MCF 10A (cell line): ENCODE measurements at regions not wholly inside any gene's neighbourhood (a gene's known extent, or its start where the extent isn't known, plus 50 kb on each side); places are given as distances from the start of the nearest gene placed in this dataset.

Experiments
- BruUV-seq: library from RNA; stranded (reverse); fragments of 400-500 nt; replicated peaks from 2 replicates; lab custom pipeline; 2021; lab: Mats Ljungman, UMichigan
- CTCF ChIA-PET: fragments of 300-600 bp; sonication (Branson Sonifier 250); formaldehyde crosslinking; extraction: SDS; loops from one replicate; lab custom pipeline; 2021; ENCODE audit warnings: antibody characterized with exemption, inconsistent platforms; lab: Yijun Ruan, JAX
- POLR2A ChIA-PET: fragments of 300-600, 350-650 bp; sonication (Branson Sonifier 250); formaldehyde crosslinking; extraction: SDS; loops from one replicate; lab custom pipeline; 2020; ENCODE audit warnings: antibody characterized with exemption, inconsistent platforms; lab: Yijun Ruan, JAX
- DNase-seq: peaks from one replicate; pipeline ENCODE4 v3.0.0-alpha.2; 2018; ENCODE audit not compliant: unreplicated experiment
- H3K27ac Mint-ChIP-seq: one replicate; pipeline ENCODE4 v1.8.0; 2022; ENCODE audit warnings: mild to moderate bottlenecking, low read depth, mixed read lengths; ENCODE audit not compliant: unreplicated experiment
- H3K27me3 Mint-ChIP-seq: one replicate; pipeline ENCODE4 v1.8.0; 2022; ENCODE audit warnings: mixed read lengths; ENCODE audit not compliant: insufficient read depth, unreplicated experiment
- H3K36me3 Mint-ChIP-seq: one replicate; pipeline ENCODE4 v1.8.0; 2022; ENCODE audit warnings: mild to moderate bottlenecking, moderate library complexity, mixed read lengths; ENCODE audit not compliant: insufficient read depth, unreplicated experiment
- H3K4me1 Mint-ChIP-seq: one replicate; pipeline ENCODE4 v1.8.0; 2022; ENCODE audit warnings: mixed read lengths; ENCODE audit not compliant: insufficient read depth, unreplicated experiment
- H3K4me3 Mint-ChIP-seq: one replicate; pipeline ENCODE4 v1.8.0; 2022; ENCODE audit warnings: mild to moderate bottlenecking, moderate library complexity, mixed read lengths; ENCODE audit not compliant: unreplicated experiment
- H3K9me3 Mint-ChIP-seq: one replicate; pipeline ENCODE4 v1.8.0; 2022; ENCODE audit warnings: mixed read lengths; ENCODE audit not compliant: unreplicated experiment
- CTCF ChIP-seq: fragments of 200-600 bp; IDR thresholded peaks from one replicate; pipeline ENCODE4 v1.8.0; 2022; ENCODE audit warnings: antibody characterized with exemption, mild to moderate bottlenecking; ENCODE audit not compliant: unreplicated experiment
- intact Hi-C: fragments of 100-400 bp; cut with micrococcal nuclease; formaldehyde crosslinking; loops from 2 replicates; pipeline ENCODE4 v1.14.1; 2022

- no peaks in the 10 kb centered on the region for H3K9me3 Mint-ChIP-seq
- ChIA-PET CTCF (interaction anchor here (0.6 kb wide), 1 partner anchor 72 kb away, joined by 3 read pairs; no protein-coding TSS in a partner anchor), POLR2A (no interaction called here)
- DNase-seq: no peak
- H3K4me1 Mint-ChIP-seq: no peaks in the 10 kb centered on the region
- intact Hi-C loops: no loop called here
- no peak for TF ChIP-seq CTCF
- no peaks in the 10 kb centered on the region for H3K36me3 Mint-ChIP-seq
- H3K4me3 Mint-ChIP-seq: no peak overlapping the region
- H3K27ac Mint-ChIP-seq: no peak overlapping the region
- no TSS peak for BruUV-seq
- H3K27me3 Mint-ChIP-seq: peaks cover 49% of the 10 kb centered on the region
Measured at GRCh38 chr3:117133066-117133465, 423.5 kb downstream of the TUSC7 start.

GRCh38 chr3:117135207-117135606, 425.6 kb downstream of the TUSC7 start:
- no peak for TF ChIP-seq CTCF
- Mint-ChIP-seq H3K27me3 (peaks cover 50% of the 10 kb centered on the region), H3K4me3 (no peak overlapping the region), H3K36me3 (no peaks in the 10 kb centered on the region), H3K4me1 (no peaks in the 10 kb centered on the region), H3K9me3 (no peaks in the 10 kb centered on the region), H3K27ac (no peak overlapping the region)
- no peak for DNase-seq
- CTCF ChIA-PET: interaction anchor here (0.7 kb wide), 1 partner anchor 308 kb away, joined by 3 read pairs; no protein-coding TSS in a partner anchor
- intact Hi-C loops: no loop called here
- no TSS peak for BruUV-seq
- POLR2A ChIA-PET: no interaction called here

- peaks cover 45% of the 10 kb centered on the region for H3K27me3 Mint-ChIP-seq
- H3K36me3 Mint-ChIP-seq: no peaks in the 10 kb centered on the region
- CTCF ChIA-PET: interaction anchor here (0.6 to 1.1 kb wide), 2 partner anchors 14 to 117 kb away, joined by 3 read pairs; no protein-coding TSS in a partner anchor
- intact Hi-C loops: no loop called here
- no peak for TF ChIP-seq CTCF
- H3K4me3 Mint-ChIP-seq: no peak overlapping the region
- no peak overlapping the region for H3K27ac Mint-ChIP-seq
- no peaks in the 10 kb centered on the region for H3K9me3 Mint-ChIP-seq
- no TSS peak for BruUV-seq
- H3K4me1 Mint-ChIP-seq: no peaks in the 10 kb centered on the region
- no peak for DNase-seq
- POLR2A ChIA-PET: interaction anchor here (0.8 kb wide), 1 partner anchor 76 kb away, joined by 3 read pairs; no protein-coding TSS in a partner anchor
Measured at GRCh38 chr3:117136003-117136402, 426.4 kb downstream of the TUSC7 start.

- BruUV-seq: no TSS peak
- Mint-ChIP-seq H3K27me3 (peaks cover 44% of the 10 kb centered on the region), H3K4me3 (no peak overlapping the region), H3K4me1 (no peaks in the 10 kb centered on the region), H3K27ac (no peak overlapping the region), H3K36me3 (no peaks in the 10 kb centered on the region), H3K9me3 (no peaks in the 10 kb centered on the region)
- no peak for DNase-seq
- CTCF ChIA-PET: interaction anchor here (0.6 kb wide), 1 partner anchor 12 kb away, joined by 4 read pairs; no protein-coding TSS in a partner anchor
- POLR2A ChIA-PET: no interaction called here
- intact Hi-C loops: no loop called here
- no peak for TF ChIP-seq CTCF
Measured at GRCh38 chr3:117137065-117137464, 427.5 kb downstream of the TUSC7 start.
